Endothelial cell of umbilical vein (primary cell): ENCODE measurements at regions not wholly inside any gene's neighbourhood (a gene's known extent, or its start where the extent isn't known, plus 50 kb on each side); places are given as distances from the start of the nearest gene placed in this dataset.

Experiments used
- BruUV-seq: library from RNA; stranded (reverse); fragments of 400-500 nt; replicated peaks from 2 replicates; lab custom pipeline; 2021; lab: Mats Ljungman, UMichigan
- CTCF ChIA-PET: fragments of 300-600, 350-600 bp; sonication (Branson Sonifier 250); formaldehyde crosslinking; loops from one replicate; lab custom pipeline; 2021; ENCODE audit warnings: antibody characterized with exemption, inconsistent platforms; lab: Charles Lee
- POLR2A ChIA-PET: fragments of 300-600, 350-600 bp; sonication (Branson Sonifier 250); formaldehyde crosslinking; loops from one replicate; lab custom pipeline; 2021; ENCODE audit warnings: antibody characterized with exemption, inconsistent platforms; lab: Charles Lee
- DNase-seq: peaks from one replicate; pipeline ENCODE4 v3.0.0-alpha.2; 2011; ENCODE audit warnings: low read depth, low spot score
- FAIRE-seq: peaks from 2 replicates; lab custom pipeline; 2011; peaks lifted over from hg19 to GRCh38; lab: Jason Lieb, UNC
- H2AFZ ChIP-seq: 2 replicates; pipeline ENCODE4 v1.6.0; 2012; ENCODE audit warnings: low read depth, low read length, control low read depth, inconsistent platforms
- H3K27ac ChIP-seq: 2 replicates; pipeline ENCODE4 v1.5.1; 2011; ENCODE audit warnings: low read depth, mild to moderate bottlenecking, control low read depth, low read length, moderate library complexity; ENCODE audit not compliant: insufficient read depth
- H3K27me3 ChIP-seq, 2 experiments: 2 replicates each; pipeline versions ENCODE4 v1.6.0 to v1.6.1; 2011; ENCODE audit warnings: low read length in 2 of 2, mixed read lengths in 1 of 2; ENCODE audit not compliant: control insufficient read depth in 2 of 2, insufficient read depth in 2 of 2
- H3K36me3 ChIP-seq, 2 experiments: 2 replicates in 1 of 2; 3 replicates in 1 of 2; pipeline ENCODE4 v1.5.1; 2011; ENCODE audit warnings: low read length in 2 of 2, mild to moderate bottlenecking in 1 of 2, moderate library complexity in 1 of 2; ENCODE audit not compliant: control insufficient read depth in 2 of 2, insufficient read depth in 2 of 2; ENCODE audit errors: extremely low read depth in 1 of 2
- H3K4me1 ChIP-seq: 3 replicates; pipeline ENCODE4 v1.5.1; 2011; ENCODE audit warnings: mild to moderate bottlenecking, low read length; ENCODE audit not compliant: control insufficient read depth, insufficient read depth; ENCODE audit errors: extremely low read depth
- H3K4me2 ChIP-seq: 2 replicates; pipeline ENCODE4 v1.6.1; 2011; ENCODE audit warnings: low read length, control low read depth, mixed read lengths; ENCODE audit not compliant: insufficient read depth
- H3K4me3 ChIP-seq, 3 experiments: fragments of 200-600 bp in 1 of 3; sonication (generic), shearing (Covaris generic) in 1 of 3; replicated peaks in 1 of 3; 2 replicates each; pipeline ENCODE4 v1.5.1; 2011 to 2016; ENCODE audit warnings: control low read depth in 3 of 3, low read length in 3 of 3, mild to moderate bottlenecking in 2 of 3, inconsistent platforms in 1 of 3, low read depth in 1 of 3, moderate library complexity in 1 of 3; ENCODE audit not compliant: insufficient read depth in 1 of 3
- H3K79me2 ChIP-seq: 2 replicates; pipeline ENCODE4 v1.6.0; 2012; ENCODE audit warnings: low read length, inconsistent platforms; ENCODE audit not compliant: control insufficient read depth, insufficient read depth
- H3K9ac ChIP-seq: replicated peaks from 2 replicates; pipeline ENCODE3; 2011; ENCODE audit warnings: low read length, control low read depth; ENCODE audit not compliant: insufficient read depth; ENCODE audit errors: extremely low read depth
- H3K9me1 ChIP-seq: replicated peaks from 3 replicates; pipeline ENCODE4 v1.6.0; 2011; ENCODE audit warnings: mild to moderate bottlenecking, low read length; ENCODE audit not compliant: control insufficient read depth, insufficient read depth; ENCODE audit errors: extremely low read depth
- H3K9me3 ChIP-seq: replicated peaks from 2 replicates; pipeline ENCODE4 v1.5.1; 2012; ENCODE audit warnings: low read length, inconsistent platforms; ENCODE audit not compliant: control insufficient read depth, insufficient read depth
- H4K20me1 ChIP-seq: replicated peaks from 2 replicates; pipeline ENCODE3; 2011; ENCODE audit warnings: mild to moderate bottlenecking, low read length; ENCODE audit not compliant: control insufficient read depth, insufficient read depth; ENCODE audit errors: extremely low read depth
- CTCF ChIP-seq, 2 donors: IDR thresholded peaks; 1 replicate in 1 of 2; 2 replicates in 1 of 2; pipeline ENCODE4 v1.5.1; 2011; ENCODE audit warnings: low read length in 2 of 2, mild to moderate bottlenecking in 2 of 2, moderate library complexity in 2 of 2, control low read depth in 1 of 2, inconsistent platforms in 1 of 2, low read depth in 1 of 2; ENCODE audit not compliant: insufficient read depth in 1 of 2; ENCODE audit errors: extremely low read depth in 1 of 2
- EZH2 ChIP-seq: IDR thresholded peaks from 2 replicates; pipeline ENCODE4 v1.6.1; 2012; ENCODE audit warnings: borderline replicate concordance, low read depth, mild to moderate bottlenecking, moderate library complexity, low read length, inconsistent platforms; ENCODE audit not compliant: severe bottlenecking
- FOS ChIP-seq: IDR thresholded peaks from 2 replicates; pipeline ENCODE4 v1.6.1; 2011; ENCODE audit warnings: mild to moderate bottlenecking, low read length, moderate library complexity, borderline replicate concordance; ENCODE audit not compliant: insufficient read depth
- GATA2 ChIP-seq: IDR thresholded peaks from 2 replicates; pipeline ENCODE4 v1.7.0; 2011; ENCODE audit warnings: low read depth, mild to moderate bottlenecking, moderate library complexity, mixed read lengths, low read length; ENCODE audit not compliant: insufficient read length, insufficient read depth
- JUN ChIP-seq: IDR thresholded peaks from 2 replicates; pipeline ENCODE4 v1.6.1; 2011; ENCODE audit warnings: borderline replicate concordance, low read depth; ENCODE audit not compliant: insufficient read length, insufficient read depth
- MAX ChIP-seq: IDR thresholded peaks from 2 replicates; pipeline ENCODE4 v1.6.1; 2011; ENCODE audit not compliant: insufficient read depth, insufficient read length
- MYC ChIP-seq: IDR thresholded peaks from one replicate; pipeline ENCODE4 v1.6.1; 2011; ENCODE audit warnings: mild to moderate bottlenecking, low read depth, low read length
- POLR2A ChIP-seq: IDR thresholded peaks from 2 replicates; pipeline ENCODE4 v1.6.1; 2012; ENCODE audit warnings: low read depth, mild to moderate bottlenecking, control low read depth, low read length
- POLR2AphosphoS5 ChIP-seq: IDR thresholded peaks from 2 replicates; pipeline ENCODE4 v1.6.1; 2012; ENCODE audit warnings: low read depth, mild to moderate bottlenecking, control low read depth, low read length, moderate library complexity; ENCODE audit not compliant: insufficient read depth
- dilution Hi-C: fragments of 300-500 bp; cut with MboI; formaldehyde crosslinking; loops from one replicate; pipeline ENCODE4 v1.15.0; 2019; ENCODE audit warnings: low sequenced_read_pairs; ENCODE audit not compliant: extremely low pct_ligation_motif_present
- intact Hi-C: fragments of 100-400 bp; cut with micrococcal nuclease; formaldehyde crosslinking; loops from one replicate; pipeline ENCODE4 v1.10.0; 2022

GRCh38 chr12:79534029-79534867 lies 156.5 kb downstream of the PAWR start:
- TF ChIP-seq MAX (no peak), POLR2AphosphoS5 (no peak), GATA2 (no peak), EZH2 (no peak), JUN (no peak), FOS (no peak), MYC (no peak), POLR2A (no peak), CTCF (IDR thresholded peaks at IDR 0.05; ENCODE audit: extremely low read depth in 1 of 2, insufficient read depth in 1 of 2, low read depth in 1 of 2, low read length in 2 of 2) (no peak)
- H3K4me3 ChIP-seq: no peak overlapping the region
- intact Hi-C loops: no loop called here
- DNase-seq: no peak
- FAIRE-seq: no peak
- POLR2A ChIA-PET: no interaction called here
- no peak overlapping the region for H3K4me2 ChIP-seq
- no peaks in the 10 kb centered on the region for H3K9me3 ChIP-seq
- H3K27me3 ChIP-seq: no peaks in the 10 kb centered on the region
- H3K27ac ChIP-seq: no peak overlapping the region
- H3K36me3 ChIP-seq: no peaks in the 10 kb centered on the region
- H3K9ac ChIP-seq: no peak overlapping the region
- no peaks in the 10 kb centered on the region for H3K79me2 ChIP-seq
- dilution Hi-C loops: no loop called here
- H4K20me1 ChIP-seq: no peaks in the 10 kb centered on the region
- no peak overlapping the region for H2AFZ ChIP-seq
- no peaks in the 10 kb centered on the region for H3K9me1 ChIP-seq
- BruUV-seq: no TSS peak
- H3K4me1 ChIP-seq: peaks cover 5% of the 10 kb centered on the region
- CTCF ChIA-PET: interaction anchor here (0.7 kb wide), 1 partner anchor 13 kb away, joined by 3 read pairs; no protein-coding TSS in a partner anchor
